HEK293T (cell line): ENCODE measurements at regions not wholly inside any gene's neighbourhood (a gene's known extent, or its start where the extent isn't known, plus 50 kb on each side); places are given as distances from the start of the nearest gene placed in this dataset.

Source experiments
- ARNT ChIP-seq: fragments of 450-650 bp; IDR thresholded peaks from 2 replicates; pipeline ENCODE4 v1.6.1; 2017; ENCODE audit warnings: mild to moderate bottlenecking
- BHLHE40 ChIP-seq: fragments of 450-650 bp; IDR thresholded peaks from 2 replicates; pipeline ENCODE4 v1.6.1; 2016; ENCODE audit warnings: mild to moderate bottlenecking, moderate library complexity, borderline replicate concordance
- CTBP1 ChIP-seq: fragments of 450-650 bp; IDR thresholded peaks from 2 replicates; pipeline ENCODE4 v1.6.1; 2016; ENCODE audit warnings: borderline replicate concordance
- ELF4 ChIP-seq: fragments of 450-650 bp; IDR thresholded peaks from 2 replicates; pipeline ENCODE4 v1.6.1; 2017; ENCODE audit warnings: antibody characterized with exemption
- FOXA1 ChIP-seq: fragments of 450-650 bp; IDR thresholded peaks from 2 replicates; pipeline ENCODE4 v1.6.1; 2016; ENCODE audit warnings: mild to moderate bottlenecking
- FOXK2 ChIP-seq: fragments of 450-650 bp; IDR thresholded peaks from 2 replicates; pipeline ENCODE4 v1.6.1; 2016; ENCODE audit warnings: mild to moderate bottlenecking
- FOXM1 ChIP-seq: fragments of 450-650 bp; IDR thresholded peaks from 2 replicates; pipeline ENCODE4 v1.6.1; 2017; ENCODE audit warnings: mild to moderate bottlenecking, borderline replicate concordance
- HDGF ChIP-seq: fragments of 450-650 bp; IDR thresholded peaks from 2 replicates; pipeline ENCODE4 v1.6.1; 2017; ENCODE audit warnings: antibody characterized with exemption, borderline replicate concordance
- LEF1 ChIP-seq: fragments of 450-650 bp; IDR thresholded peaks from 2 replicates; pipeline ENCODE4 v1.6.1; 2017; ENCODE audit warnings: mild to moderate bottlenecking, borderline replicate concordance
- NFRKB ChIP-seq: fragments of 450-650 bp; IDR thresholded peaks from 2 replicates; pipeline ENCODE4 v1.6.1; 2016; ENCODE audit warnings: mild to moderate bottlenecking, moderate library complexity
- SP1 ChIP-seq: fragments of 450-650 bp; IDR thresholded peaks from 2 replicates; pipeline ENCODE4 v1.6.1; 2017
- SUZ12 ChIP-seq: fragments of 450-650 bp; IDR thresholded peaks from 2 replicates; pipeline ENCODE4 v1.6.1; 2016; ENCODE audit warnings: mild to moderate bottlenecking
- TARDBP ChIP-seq: fragments of 450-650 bp; IDR thresholded peaks from 2 replicates; pipeline ENCODE4 v1.6.1; 2016
- TF ChIP-seq, protein P1 (sequence below): fragments of 450-650 bp; IDR thresholded peaks from 2 replicates; pipeline ENCODE4 v1.6.1; 2016

GRCh38 chr4:170775851-170776250 lies 686.1 kb upstream of the AADAT start:
- TF ChIP-seq SP1 (no peak), LEF1 (no peak), SUZ12 (no peak), HDGF (no peak), FOXM1 (no peak), TARDBP (no peak), ARNT (no peak), BHLHE40 (no peak), CTBP1 (no peak), FOXA1 (no peak), FOXK2 (no peak), ELF4 (no peak), NFRKB (no peak)
- TF ChIP-seq, protein P1, sequence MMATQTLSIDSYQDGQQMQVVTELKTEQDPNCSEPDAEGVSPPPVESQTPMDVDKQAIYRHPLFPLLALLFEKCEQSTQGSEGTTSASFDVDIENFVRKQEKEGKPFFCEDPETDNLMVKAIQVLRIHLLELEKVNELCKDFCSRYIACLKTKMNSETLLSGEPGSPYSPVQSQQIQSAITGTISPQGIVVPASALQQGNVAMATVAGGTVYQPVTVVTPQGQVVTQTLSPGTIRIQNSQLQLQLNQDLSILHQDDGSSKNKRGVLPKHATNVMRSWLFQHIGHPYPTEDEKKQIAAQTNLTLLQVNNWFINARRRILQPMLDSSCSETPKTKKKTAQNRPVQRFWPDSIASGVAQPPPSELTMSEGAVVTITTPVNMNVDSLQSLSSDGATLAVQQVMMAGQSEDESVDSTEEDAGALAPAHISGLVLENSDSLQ = no peak
